ENCODE measurements at regions not wholly inside any gene's neighbourhood (a gene's known extent, or its start where the extent isn't known, plus 50 kb on each side); places are given as distances from the start of the nearest gene placed in this dataset.

GRCh38 chr5:160906090-160906489, 54.1 kb upstream of the ATP10B start:
- no peak for TF ChIP-seq CTCF (conservative IDR thresholded peaks at IDR 0.05; ENCODE audit: low read depth, low read length)
- no peak overlapping the region for H3K4me3 ChIP-seq (ENCODE audit: low read depth, low read length)
- DNase-seq (ENCODE audit: low read depth), result no peak

- no peak overlapping the region for H3K4me3 ChIP-seq (ENCODE audit: low read depth, low read length)
- TF ChIP-seq CTCF (conservative IDR thresholded peaks at IDR 0.05; ENCODE audit: low read depth, low read length), result no peak
- DNase-seq (ENCODE audit: low read depth), result no peak
These were observed 53.3 kb upstream of the ATP10B start for GRCh38 chr5:160905285-160905684.

- H3K4me3 ChIP-seq (ENCODE audit: low read depth, low read length), result no peak overlapping the region
- DNase-seq (ENCODE audit: low read depth), result no peak
- TF ChIP-seq CTCF (conservative IDR thresholded peaks at IDR 0.05; ENCODE audit: low read depth, low read length), result no peak
These were observed 52.6 kb upstream of the ATP10B start for GRCh38 chr5:160904591-160904990.

GRCh38 chr5:160903551-160903950, 51.5 kb upstream of the ATP10B start:
- no peak overlapping the region for H3K4me3 ChIP-seq (ENCODE audit: low read depth, low read length)
- TF ChIP-seq CTCF (conservative IDR thresholded peaks at IDR 0.05; ENCODE audit: low read depth, low read length), result no peak
- no peak for DNase-seq (ENCODE audit: low read depth)

- no peak for DNase-seq (ENCODE audit: low read depth)
- H3K4me3 ChIP-seq (ENCODE audit: low read depth, low read length), result no peak overlapping the region
- TF ChIP-seq CTCF (conservative IDR thresholded peaks at IDR 0.05; ENCODE audit: low read depth, low read length), result no peak
These were observed 51.1 kb upstream of the ATP10B start for GRCh38 chr5:160903076-160903475.
